Kidney (tissue), 13 donors: ENCODE measurements at regions not wholly inside any gene's neighbourhood (a gene's known extent, or its start where the extent isn't known, plus 50 kb on each side); places are given as distances from the start of the nearest gene placed in this dataset.

Experiments
- DNase-seq, 5 donors: peaks; one replicate each; pipeline ENCODE4 v3.0.0-alpha.2; 2013 to 2020
- FAIRE-seq: peaks from 2 replicates; lab custom pipeline; 2012; peaks lifted over from hg19 to GRCh38; lab: Jason Lieb, UNC
- H3K27ac ChIP-seq, 2 donors: one replicate each; pipeline ENCODE4 v1.7.0; 2013; ENCODE audit warnings: low read depth in 2 of 2, low read length in 2 of 2, inconsistent platforms in 1 of 2
- H3K27me3 ChIP-seq: one replicate; pipeline ENCODE4 v1.7.1; 2013; ENCODE audit warnings: low read length, inconsistent platforms; ENCODE audit not compliant: control insufficient read depth, insufficient read depth
- H3K36me3 ChIP-seq, 3 donors: one replicate each; pipeline versions ENCODE4 v1.7.0 to v1.7.1; 2013; ENCODE audit warnings: low read length in 3 of 3, control low read depth in 1 of 3, inconsistent platforms in 1 of 3; ENCODE audit not compliant: insufficient read depth in 3 of 3, control insufficient read depth in 2 of 3
- H3K4me1 ChIP-seq, 3 donors: one replicate each; pipeline versions ENCODE4 v1.7.0 to v1.7.1; 2013; ENCODE audit warnings: low read length in 3 of 3, inconsistent platforms in 1 of 3, low read depth in 1 of 3; ENCODE audit not compliant: control insufficient read depth in 2 of 3, insufficient read depth in 2 of 3
- H3K4me3 ChIP-seq, 3 donors: one replicate each; pipeline versions ENCODE4 v1.7.0 to v1.8.1; 2013; ENCODE audit warnings: low read length in 3 of 3, control low read depth in 1 of 3, inconsistent platforms in 1 of 3
- H3K9ac ChIP-seq, 3 donors: one replicate each; pipeline versions ENCODE4 v1.7.0 to v1.7.1; 2013; ENCODE audit warnings: low read length in 3 of 3, control low read depth in 1 of 3, inconsistent platforms in 1 of 3
- H3K9me3 ChIP-seq, 3 donors: one replicate each; pipeline versions ENCODE4 v1.7.0 to v1.7.1; 2013; ENCODE audit warnings: low read length in 3 of 3, control low read depth in 1 of 3, inconsistent platforms in 1 of 3; ENCODE audit not compliant: control insufficient read depth in 2 of 3, insufficient read depth in 1 of 3
- intact Hi-C: fragments of 100-400 bp; cut with DNase I; formaldehyde crosslinking; loops from one replicate; pipeline ENCODE4 v1.11.1; 2022
- TF ChIP-seq, protein P1 (sequence below): IDR thresholded peaks from 3 replicates; pipeline ENCODE4 v1.5.1; 2012; ENCODE audit warnings: mild to moderate bottlenecking, moderate library complexity, borderline replicate concordance; ENCODE audit not compliant: insufficient read depth; ENCODE audit errors: extremely low read depth
- donor health status: control.
- donor health status: control.
- donor health status: control.
- donor health status: control.
- donor health status: control.
- donor health status: DM: yes; HTN: yes; CAD: no.
- donor health status: Normal renal cell carcinoma (clear cell type).

DNA sequence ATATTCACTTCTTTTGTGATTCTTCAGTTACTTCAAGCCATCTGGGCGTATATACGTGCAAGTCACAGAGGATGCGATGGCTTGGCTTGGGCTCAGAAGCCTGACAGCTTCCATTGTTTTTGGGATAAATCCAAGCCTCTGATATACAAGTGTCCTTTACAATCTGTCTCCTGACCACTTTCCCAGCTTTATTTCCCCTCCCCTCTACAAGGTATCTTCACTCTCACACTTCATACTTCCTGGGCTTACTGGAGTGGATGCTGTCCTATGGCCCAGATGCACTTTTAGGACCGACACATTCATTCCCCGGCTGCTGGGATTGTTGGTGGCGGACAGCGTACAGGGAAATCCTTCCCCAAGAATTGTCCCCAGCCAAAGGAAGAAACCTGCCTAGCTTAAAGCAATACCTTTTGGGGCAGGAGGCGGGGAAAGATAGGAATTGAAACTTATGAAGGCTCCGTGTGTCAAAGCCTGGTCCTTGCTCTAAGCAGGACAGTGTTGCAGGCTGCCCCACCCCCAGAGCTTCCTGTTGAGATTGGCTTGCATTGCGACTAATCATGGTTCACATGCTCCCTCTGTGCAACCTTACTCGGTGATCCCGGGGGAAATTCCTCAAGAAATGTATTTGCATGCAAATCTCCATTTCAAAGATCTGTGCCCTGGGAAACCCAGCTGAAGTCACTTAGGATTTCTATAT, 802.9 kb upstream of the ID2 start:
- intact Hi-C loops, result no loop called here
- H3K27ac ChIP-seq, result no peak overlapping the region
- no peak overlapping the region for H3K9ac ChIP-seq
- FAIRE-seq (no peak), DNase-seq (peak in 1 of 5 donors; percentile 11)
- H3K9me3 ChIP-seq, result no peaks in the 10 kb centered on the region
- H3K4me1 ChIP-seq, result no peaks in the 10 kb centered on the region
- no peaks in the 10 kb centered on the region for H3K36me3 ChIP-seq
- H3K27me3 ChIP-seq, result no peaks in the 10 kb centered on the region
- TF ChIP-seq, protein P1, sequence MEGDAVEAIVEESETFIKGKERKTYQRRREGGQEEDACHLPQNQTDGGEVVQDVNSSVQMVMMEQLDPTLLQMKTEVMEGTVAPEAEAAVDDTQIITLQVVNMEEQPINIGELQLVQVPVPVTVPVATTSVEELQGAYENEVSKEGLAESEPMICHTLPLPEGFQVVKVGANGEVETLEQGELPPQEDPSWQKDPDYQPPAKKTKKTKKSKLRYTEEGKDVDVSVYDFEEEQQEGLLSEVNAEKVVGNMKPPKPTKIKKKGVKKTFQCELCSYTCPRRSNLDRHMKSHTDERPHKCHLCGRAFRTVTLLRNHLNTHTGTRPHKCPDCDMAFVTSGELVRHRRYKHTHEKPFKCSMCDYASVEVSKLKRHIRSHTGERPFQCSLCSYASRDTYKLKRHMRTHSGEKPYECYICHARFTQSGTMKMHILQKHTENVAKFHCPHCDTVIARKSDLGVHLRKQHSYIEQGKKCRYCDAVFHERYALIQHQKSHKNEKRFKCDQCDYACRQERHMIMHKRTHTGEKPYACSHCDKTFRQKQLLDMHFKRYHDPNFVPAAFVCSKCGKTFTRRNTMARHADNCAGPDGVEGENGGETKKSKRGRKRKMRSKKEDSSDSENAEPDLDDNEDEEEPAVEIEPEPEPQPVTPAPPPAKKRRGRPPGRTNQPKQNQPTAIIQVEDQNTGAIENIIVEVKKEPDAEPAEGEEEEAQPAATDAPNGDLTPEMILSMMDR, result no peak
- no peak overlapping the region for H3K4me3 ChIP-seq

DNA sequence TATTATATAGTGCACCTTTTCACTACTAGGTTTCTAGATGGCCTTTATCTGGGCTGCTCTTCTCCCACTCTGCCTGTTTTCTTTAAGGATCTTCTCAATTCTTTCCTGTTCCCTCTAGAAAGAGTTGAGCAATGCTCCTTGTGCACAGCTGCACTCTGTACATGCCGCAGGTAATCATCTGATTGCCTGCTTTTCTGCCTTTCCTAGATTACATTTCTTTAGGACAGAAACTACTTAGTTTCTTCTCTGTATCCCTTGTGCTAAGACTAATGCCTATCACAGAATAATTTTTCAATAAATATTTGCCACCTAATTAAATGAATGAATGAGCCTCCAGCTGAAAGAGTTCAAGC, 802.4 kb upstream of the ID2 start:
- no peaks in the 10 kb centered on the region for H3K27me3 ChIP-seq
- DNase-seq, result no peak
- intact Hi-C loops, result no loop called here

DNA sequence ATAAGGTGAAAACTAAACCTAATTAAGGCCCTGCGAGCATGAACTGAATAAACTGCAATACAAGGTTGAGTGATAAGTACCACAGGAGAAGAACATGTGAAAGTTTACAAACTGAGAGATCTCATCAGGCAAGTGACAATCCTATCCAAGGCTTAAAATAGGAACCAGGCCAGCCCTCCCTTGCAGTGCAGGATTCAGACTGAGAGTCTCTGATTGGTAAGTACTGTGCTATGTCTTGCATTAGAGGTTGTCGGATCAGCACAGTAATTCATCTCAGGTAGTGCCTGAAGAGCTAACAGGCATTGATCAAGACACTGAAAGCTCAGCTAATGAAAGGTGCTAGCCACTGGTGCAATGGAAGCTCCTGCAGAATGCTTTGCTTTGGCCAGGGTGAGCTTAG, 801.7 kb upstream of the ID2 start:
- TF ChIP-seq, protein P1, result no peak
- FAIRE-seq, result no peak

More for the DNA sequence above, 802.4 kb upstream of the ID2 start:
- Histone ChIP-seq H3K9ac (no peak overlapping the region), H3K9me3 (no peaks in the 10 kb centered on the region), H3K27ac (no peak overlapping the region), H3K4me3 (no peak overlapping the region), H3K4me1 (no peaks in the 10 kb centered on the region), H3K36me3 (no peaks in the 10 kb centered on the region)
- no peak for FAIRE-seq
- TF ChIP-seq, protein P1, result no peak

DNA sequence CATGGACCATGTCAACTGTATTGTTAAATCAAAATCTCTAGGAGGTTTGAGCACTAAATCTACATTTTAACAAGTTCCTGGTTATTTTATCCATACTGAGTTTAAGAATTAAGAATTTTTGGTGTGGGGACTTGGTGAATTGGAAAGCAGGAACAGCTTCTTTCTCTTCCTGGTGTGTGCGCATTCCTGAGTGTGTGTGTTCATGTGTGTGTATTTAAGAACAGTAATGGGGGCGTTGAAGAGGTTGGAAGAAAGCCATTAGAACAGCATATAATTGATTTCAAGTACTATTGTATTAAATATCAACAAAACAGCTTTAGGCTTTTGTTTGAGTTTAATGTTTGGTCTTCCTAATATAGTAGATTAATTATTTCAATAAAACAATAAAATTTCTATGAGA, 801.3 kb upstream of the ID2 start:
- no peak for FAIRE-seq

More for the DNA sequence above, 801.7 kb upstream of the ID2 start:
- Histone ChIP-seq H3K36me3 (no peaks in the 10 kb centered on the region), H3K4me1 (no peaks in the 10 kb centered on the region), H3K9ac (no peak overlapping the region), H3K9me3 (no peaks in the 10 kb centered on the region), H3K27ac (no peak overlapping the region), H3K4me3 (no peak overlapping the region), H3K27me3 (no peaks in the 10 kb centered on the region)
- intact Hi-C loops, result no loop called here
- DNase-seq, result no peak

More for the DNA sequence above, 801.3 kb upstream of the ID2 start:
- H3K9me3 ChIP-seq, result no peaks in the 10 kb centered on the region
- H3K4me3 ChIP-seq, result no peak overlapping the region
- H3K27ac ChIP-seq, result no peak overlapping the region
- no peak overlapping the region for H3K9ac ChIP-seq
- TF ChIP-seq, protein P1, result no peak
- DNase-seq, result peak in 1 of 5 donors; percentile 12
- no peaks in the 10 kb centered on the region for H3K4me1 ChIP-seq
- no peaks in the 10 kb centered on the region for H3K36me3 ChIP-seq
- intact Hi-C loops, result no loop called here
- H3K27me3 ChIP-seq, result no peaks in the 10 kb centered on the region
